HepG2 (cell line): ENCODE measurements at regions not wholly inside any gene's neighbourhood (a gene's known extent, or its start where the extent isn't known, plus 50 kb on each side); places are given as distances from the start of the nearest gene placed in this dataset.

ENCODE experiments used
- ATAC-seq: fragments of 200-7000 bp; cut with Tn5 transposase; 3 replicates; pipeline ENCODE4 v1.9.1; 2020; ENCODE audit warnings: mild to moderate bottlenecking, moderate library complexity
- BruUV-seq: library from RNA; stranded (reverse); fragments of 400-500 nt; replicated peaks from 2 replicates; lab custom pipeline; 2021; lab: Mats Ljungman, UMichigan
- CTCF ChIA-PET: fragments of 300-600 bp; formaldehyde crosslinking; extraction: SDS; loops from one replicate; lab custom pipeline; 2021; ENCODE audit warnings: low total read pairs, inconsistent platforms, low intra/inter-chr PET ratio; lab: Yijun Ruan, JAX
- POLR2A ChIA-PET: fragments of 350-600 bp; sonication (Branson Sonifier 250); formaldehyde crosslinking; loops from one replicate; lab custom pipeline; 2020; ENCODE audit warnings: antibody characterized with exemption, inconsistent platforms; lab: Yijun Ruan, JAX
- DNase-seq: peaks from one replicate; pipeline ENCODE4 v3.0.0-alpha.2; 2015; ENCODE audit warnings: low spot score
- FAIRE-seq: peaks from 3 replicates; lab custom pipeline; 2011; peaks lifted over from hg19 to GRCh38; lab: Jason Lieb, UNC
- H2AFZ ChIP-seq: one replicate; pipeline ENCODE4 v1.6.1; 2011; ENCODE audit warnings: low read length, inconsistent platforms
- H3K27ac ChIP-seq: fragments of 300-600 bp; 3 replicates; pipeline ENCODE4 v1.8.0; 2011; ENCODE audit warnings: mixed run types, mild to moderate bottlenecking, mixed read lengths, low read length, inconsistent platforms; ENCODE audit not compliant: insufficient read depth; ENCODE audit errors: extremely low read length
- H3K27me3 ChIP-seq, 2 experiments: fragments of 200-600 bp in 1 of 2; 2 replicates in 1 of 2; 3 replicates in 1 of 2; pipeline versions ENCODE4 v1.6.0 to v1.8.0; 2011; ENCODE audit warnings: low read length in 2 of 2, mild to moderate bottlenecking in 2 of 2, moderate library complexity in 2 of 2, inconsistent platforms in 1 of 2; ENCODE audit not compliant: insufficient read depth in 2 of 2, control insufficient read depth in 1 of 2
- H3K36me3 ChIP-seq, 2 experiments: fragments of 200-600 bp in 1 of 2; replicated peaks in 1 of 2; 2 replicates in 1 of 2; 3 replicates in 1 of 2; pipeline versions ENCODE4 v1.5.1 to v1.8.0; 2011; ENCODE audit warnings: low read length in 2 of 2, inconsistent platforms in 1 of 2; ENCODE audit not compliant: insufficient read depth in 2 of 2, control insufficient read depth in 1 of 2
- H3K4me1 ChIP-seq: 2 replicates; pipeline ENCODE4 v1.5.1; 2012; ENCODE audit warnings: low read length, inconsistent platforms; ENCODE audit not compliant: insufficient read depth
- H3K4me2 ChIP-seq: 2 replicates; pipeline ENCODE4 v1.6.0; 2011; ENCODE audit warnings: low read depth, low read length, inconsistent platforms
- H3K4me3 ChIP-seq, 3 experiments: fragments of 200-600 bp in 1 of 3; sonication (generic), shearing (Covaris generic) in 1 of 3; replicated peaks in 1 of 3; 2 replicates each; pipeline ENCODE4 v1.5.1; 2011 to 2016; ENCODE audit warnings: low read length in 3 of 3, inconsistent platforms in 2 of 3, low read depth in 2 of 3, mild to moderate bottlenecking in 2 of 3, control low read depth in 1 of 3, mixed read lengths in 1 of 3; ENCODE audit not compliant: insufficient read depth in 1 of 3
- H3K79me2 ChIP-seq: one replicate; pipeline ENCODE4 v1.6.1; 2011; ENCODE audit warnings: low read length, inconsistent platforms; ENCODE audit not compliant: insufficient read depth
- H3K9ac ChIP-seq: 2 replicates; pipeline ENCODE4 v1.6.0; 2011; ENCODE audit warnings: mild to moderate bottlenecking, low read depth, low read length, inconsistent platforms; ENCODE audit not compliant: insufficient read depth
- H3K9me3 ChIP-seq: 2 replicates; pipeline ENCODE4 v1.5.1; 2012; ENCODE audit warnings: mild to moderate bottlenecking, low read length
- H4K20me1 ChIP-seq: 2 replicates; pipeline ENCODE4 v1.6.0; 2011; ENCODE audit warnings: inconsistent platforms, mild to moderate bottlenecking, low read length, moderate library complexity; ENCODE audit not compliant: insufficient read depth
- ELF1 ChIP-seq: sonication (generic); formaldehyde crosslinking; IDR thresholded peaks from 2 replicates; pipeline ENCODE4 v1.4.0; 2020; ENCODE audit warnings: missing genetic modification reagents
- FOXK2 ChIP-seq: fragments of 450-650 bp; IDR thresholded peaks from 2 replicates; pipeline ENCODE4 v1.6.1; 2016
- GATA4 ChIP-seq: sonication (generic); IDR thresholded peaks from 2 replicates; pipeline ENCODE4 v1.6.1; 2016; ENCODE audit warnings: antibody characterized with exemption, low read depth, borderline replicate concordance
- GTF3A ChIP-seq: sonication (generic); formaldehyde crosslinking; conservative IDR thresholded peaks from 2 replicates; pipeline ENCODE4 v1.4.0; 2020; ENCODE audit warnings: mild to moderate bottlenecking, missing genetic modification reagents
- RBAK ChIP-seq: sonication (generic); formaldehyde crosslinking; IDR thresholded peaks from 2 replicates; pipeline ENCODE4 v1.5.1; 2020; ENCODE audit warnings: mild to moderate bottlenecking, missing genetic modification reagents
- RXRA ChIP-seq: sonication (generic); formaldehyde crosslinking; IDR thresholded peaks from 2 replicates; pipeline ENCODE4 v1.5.1; 2020; ENCODE audit warnings: missing genetic modification reagents
- SP4 ChIP-seq: sonication (generic); formaldehyde crosslinking; IDR thresholded peaks from 2 replicates; pipeline ENCODE4 v1.8.1; 2023; ENCODE audit warnings: mild to moderate bottlenecking, missing genetic modification reagents
- SRY ChIP-seq: sonication (generic); formaldehyde crosslinking; IDR thresholded peaks from 2 replicates; pipeline ENCODE4 v1.8.0; 2022; ENCODE audit warnings: mild to moderate bottlenecking, missing genetic modification reagents
- YEATS4 ChIP-seq: sonication (generic); formaldehyde crosslinking; IDR thresholded peaks from 2 replicates; pipeline ENCODE4 v1.4.0; 2020; ENCODE audit warnings: missing genetic modification reagents, borderline replicate concordance
- ZKSCAN1 ChIP-seq: fragments of 150-350 bp; IDR thresholded peaks from 2 replicates; pipeline ENCODE4 v1.6.1; 2014; ENCODE audit warnings: low read length
- ZNF572 ChIP-seq: sonication (generic); formaldehyde crosslinking; IDR thresholded peaks from 2 replicates; pipeline ENCODE4 v1.5.1; 2020; ENCODE audit warnings: mild to moderate bottlenecking, missing genetic modification reagents
- ZNF574 ChIP-seq: sonication (generic); formaldehyde crosslinking; IDR thresholded peaks from 2 replicates; pipeline ENCODE4 v1.4.0; 2020; ENCODE audit warnings: missing genetic modification reagents
- ZNF629 ChIP-seq: sonication (generic); formaldehyde crosslinking; conservative IDR thresholded peaks from 2 replicates; pipeline ENCODE4 v1.5.0; 2020; ENCODE audit warnings: missing genetic modification reagents
- ZNF672 ChIP-seq: sonication (generic); formaldehyde crosslinking; IDR thresholded peaks from 2 replicates; pipeline ENCODE4 v1.8.1; 2022; ENCODE audit warnings: missing genetic modification reagents
- WGBS: methylation state at CpG from one replicate; pipeline ENCODE4 v1.1.6; 2017; ENCODE audit warnings: low lambda C conversion rate; 5-methylcytosine and 5-hydroxymethylcytosine counted together
- in situ Hi-C: cut with HindIII; loops from 2 replicates; pipeline ENCODE4 v1.10.0; 2017; ENCODE audit warnings: low pct_unique_long_range_greater_than_20kb; ENCODE audit not compliant: extremely low pct_ligation_motif_present
- intact Hi-C: fragments of 100-400 bp; cut with micrococcal nuclease; formaldehyde crosslinking; loops from one replicate; pipeline ENCODE4 v1.10.0; 2022; ENCODE audit not compliant: unreplicated experiment
- TF ChIP-seq, protein P1 (sequence below): sonication (generic); formaldehyde crosslinking; IDR thresholded peaks from 2 replicates; pipeline ENCODE4 v1.4.0; 2020; ENCODE audit warnings: mild to moderate bottlenecking, missing genetic modification reagents

- TF ChIP-seq, protein P1, sequence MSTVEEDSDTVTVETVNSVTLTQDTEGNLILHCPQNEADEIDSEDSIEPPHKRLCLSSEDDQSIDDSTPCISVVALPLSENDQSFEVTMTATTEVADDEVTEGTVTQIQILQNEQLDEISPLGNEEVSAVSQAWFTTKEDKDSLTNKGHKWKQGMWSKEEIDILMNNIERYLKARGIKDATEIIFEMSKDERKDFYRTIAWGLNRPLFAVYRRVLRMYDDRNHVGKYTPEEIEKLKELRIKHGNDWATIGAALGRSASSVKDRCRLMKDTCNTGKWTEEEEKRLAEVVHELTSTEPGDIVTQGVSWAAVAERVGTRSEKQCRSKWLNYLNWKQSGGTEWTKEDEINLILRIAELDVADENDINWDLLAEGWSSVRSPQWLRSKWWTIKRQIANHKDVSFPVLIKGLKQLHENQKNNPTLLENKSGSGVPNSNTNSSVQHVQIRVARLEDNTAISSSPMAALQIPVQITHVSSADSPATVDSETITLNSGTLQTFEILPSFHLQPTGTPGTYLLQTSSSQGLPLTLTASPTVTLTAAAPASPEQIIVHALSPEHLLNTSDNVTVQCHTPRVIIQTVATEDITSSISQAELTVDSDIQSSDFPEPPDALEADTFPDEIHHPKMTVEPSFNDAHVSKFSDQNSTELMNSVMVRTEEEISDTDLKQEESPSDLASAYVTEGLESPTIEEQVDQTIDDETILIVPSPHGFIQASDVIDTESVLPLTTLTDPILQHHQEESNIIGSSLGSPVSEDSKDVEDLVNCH (CRISPR knock-in tag): no peak
- TF ChIP-seq ELF1 (CRISPR knock-in tag): no peak
- TF ChIP-seq SP4 (CRISPR knock-in tag): no peak
- no peak for TF ChIP-seq YEATS4 (CRISPR knock-in tag)
Measured at GRCh38 chr10:4450169-4450568, 375.8 kb upstream of the AKR1E2 start (continued).

DNA sequence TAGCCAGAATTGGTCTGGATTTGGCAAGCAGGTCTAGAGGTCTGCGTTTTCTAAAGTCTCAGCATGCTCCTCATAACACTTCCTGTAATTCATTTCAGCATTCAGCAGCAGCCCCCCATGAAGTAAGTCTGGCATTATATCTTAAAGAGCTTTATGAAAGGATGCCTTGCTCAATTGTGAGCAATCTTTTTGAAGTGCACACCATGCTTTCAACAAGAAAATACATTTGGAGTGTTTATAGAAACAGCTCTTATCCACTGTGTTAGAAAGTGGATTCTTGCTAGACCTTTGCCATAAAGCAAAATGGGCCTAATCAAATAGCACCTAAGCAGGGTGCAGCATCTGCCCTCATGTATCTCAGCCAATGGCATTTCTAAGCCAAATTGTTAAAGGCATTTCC, 378.0 kb upstream of the AKR1E2 start:
- Histone ChIP-seq H3K4me1 (no peaks in the 10 kb centered on the region), H3K9me3 (no peaks in the 10 kb centered on the region; the same call in 1 of the 2 replicates), H3K36me3 (no peaks in the 10 kb centered on the region), H3K79me2 (no peaks in the 10 kb centered on the region), H3K27me3 (no peaks in the 10 kb centered on the region), H4K20me1 (no peaks in the 10 kb centered on the region), H3K9ac (no peak overlapping the region), H3K27ac (no peak overlapping the region), H3K4me3 (no peak overlapping the region), H3K4me2 (no peak overlapping the region), H2AFZ (no peak overlapping the region)
- in situ Hi-C loops: no loop called here
- CTCF ChIA-PET: no interaction called here
- FAIRE-seq: no peak
- 0% methylated on average over 1 of the region's 1 CpG for WGBS
- ATAC-seq: no peak
- no peak for DNase-seq
- TF ChIP-seq ZNF572: no peak
- no peak for TF ChIP-seq ZNF574
- no peak for TF ChIP-seq FOXK2
- TF ChIP-seq RBAK (CRISPR knock-in tag): no peak
- TF ChIP-seq ZNF629 (CRISPR knock-in tag): no peak
- no peak for TF ChIP-seq ZKSCAN1
- no peak for TF ChIP-seq SRY (CRISPR knock-in tag)
- TF ChIP-seq GATA4: no peak
- no peak for TF ChIP-seq ZNF672
- no peak for TF ChIP-seq GTF3A (CRISPR knock-in tag)
- no peak for TF ChIP-seq RXRA (CRISPR knock-in tag)
- intact Hi-C loops: no loop called here
- POLR2A ChIA-PET: no interaction called here
- no TSS peak for BruUV-seq
